C4-2B (cell line): ENCODE measurements at regions not wholly inside any gene's neighbourhood (a gene's known extent, or its start where the extent isn't known, plus 50 kb on each side); places are given as distances from the start of the nearest gene placed in this dataset.

Experiments
- CTCF ChIP-seq: fragments of 450-650 bp; conservative IDR thresholded peaks from 2 replicates; pipeline ENCODE4 v1.5.1; 2017; ENCODE audit warnings: mild to moderate bottlenecking
- ZFX ChIP-seq: fragments of 450-650 bp; IDR thresholded peaks from 2 replicates; pipeline ENCODE4 v1.6.1; 2017

- TF ChIP-seq CTCF (no peak), ZFX (no peak)
Observed at GRCh38 chr11:109138196-109138595, 283.8 kb upstream of the C11orf87 start.
